ENCODE measurements at regions not wholly inside any gene's neighbourhood (a gene's known extent, or its start where the extent isn't known, plus 50 kb on each side); places are given as distances from the start of the nearest gene placed in this dataset.

DNA sequence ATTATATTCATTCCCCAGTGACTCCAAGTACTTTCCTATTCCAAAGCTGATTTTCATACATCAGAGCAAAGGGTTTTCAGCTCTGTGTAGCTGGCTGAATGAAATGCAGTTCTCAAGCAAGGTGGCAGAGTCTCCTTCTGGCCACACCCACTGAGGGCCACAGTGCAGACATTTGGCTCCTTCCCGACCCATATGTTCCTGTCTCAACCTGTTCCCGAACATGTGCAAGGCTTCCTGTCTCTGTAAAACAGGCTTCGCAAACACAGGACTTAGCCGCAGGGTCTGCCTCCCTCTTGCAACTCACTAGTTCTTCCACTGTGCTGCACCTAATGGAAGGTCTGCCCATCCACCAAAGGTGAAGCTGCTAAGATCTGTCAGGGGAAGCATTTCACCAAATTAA is 249.2 kb downstream of the MID1IP1 start:
- Histone ChIP-seq H3F3A (ENCODE audit: insufficient read depth, low read length, poor library complexity, severe bottlenecking) (no peaks in the 10 kb centered on the region), H3K9me2 (ENCODE audit: insufficient read depth, low read length) (no peaks in the 10 kb centered on the region), H3K4me2 (ENCODE audit: low read length) (no peak overlapping the region), H3K4me3 (ENCODE audit: low read length) (no peak overlapping the region), H3K79me2 (replicated peaks; ENCODE audit: insufficient read depth, low read length) (no peaks in the 10 kb centered on the region), H4K20me1 (ENCODE audit: insufficient read depth) (no peaks in the 10 kb centered on the region), H3K9me3 (ENCODE audit: low read length) (no peaks in the 10 kb centered on the region), H3K36me3 (ENCODE audit: insufficient read depth, low read length) (no peaks in the 10 kb centered on the region), H3K27me3 (ENCODE audit: insufficient read depth, low read depth, low read length) (no peaks in the 10 kb centered on the region), H3K9ac (ENCODE audit: low read length) (no peak overlapping the region), H2AFZ (ENCODE audit: low read depth, low read length) (no peak overlapping the region), H3K27ac (ENCODE audit: low read length) (no peak overlapping the region)
- TF ChIP-seq EP300 (conservative IDR thresholded peaks at IDR 0.05; ENCODE audit: poor library complexity, severe bottlenecking) (no peak), POLR2AphosphoS5 (IDR thresholded peaks at IDR 0.05) (no peak), TAF1 (IDR thresholded peaks at IDR 0.05; ENCODE audit: low read depth) (no peak), RAD21 (conservative IDR thresholded peaks at IDR 0.05) (no peak), MXI1 (conservative IDR thresholded peaks at IDR 0.05; ENCODE audit: poor library complexity, severe bottlenecking) (no peak), SMC3 (conservative IDR thresholded peaks at IDR 0.05; ENCODE audit: poor library complexity) (no peak), EZH2 (IDR thresholded peaks at IDR 0.05; ENCODE audit: borderline replicate concordance, insufficient read depth, low read length, poor library complexity, severe bottlenecking) (no peak)
- TF ChIP-seq, protein P1, sequence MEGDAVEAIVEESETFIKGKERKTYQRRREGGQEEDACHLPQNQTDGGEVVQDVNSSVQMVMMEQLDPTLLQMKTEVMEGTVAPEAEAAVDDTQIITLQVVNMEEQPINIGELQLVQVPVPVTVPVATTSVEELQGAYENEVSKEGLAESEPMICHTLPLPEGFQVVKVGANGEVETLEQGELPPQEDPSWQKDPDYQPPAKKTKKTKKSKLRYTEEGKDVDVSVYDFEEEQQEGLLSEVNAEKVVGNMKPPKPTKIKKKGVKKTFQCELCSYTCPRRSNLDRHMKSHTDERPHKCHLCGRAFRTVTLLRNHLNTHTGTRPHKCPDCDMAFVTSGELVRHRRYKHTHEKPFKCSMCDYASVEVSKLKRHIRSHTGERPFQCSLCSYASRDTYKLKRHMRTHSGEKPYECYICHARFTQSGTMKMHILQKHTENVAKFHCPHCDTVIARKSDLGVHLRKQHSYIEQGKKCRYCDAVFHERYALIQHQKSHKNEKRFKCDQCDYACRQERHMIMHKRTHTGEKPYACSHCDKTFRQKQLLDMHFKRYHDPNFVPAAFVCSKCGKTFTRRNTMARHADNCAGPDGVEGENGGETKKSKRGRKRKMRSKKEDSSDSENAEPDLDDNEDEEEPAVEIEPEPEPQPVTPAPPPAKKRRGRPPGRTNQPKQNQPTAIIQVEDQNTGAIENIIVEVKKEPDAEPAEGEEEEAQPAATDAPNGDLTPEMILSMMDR (IDR thresholded peaks at IDR 0.05; ENCODE audit: poor library complexity, severe bottlenecking), result no peak
- TF ChIP-seq, protein P2, sequence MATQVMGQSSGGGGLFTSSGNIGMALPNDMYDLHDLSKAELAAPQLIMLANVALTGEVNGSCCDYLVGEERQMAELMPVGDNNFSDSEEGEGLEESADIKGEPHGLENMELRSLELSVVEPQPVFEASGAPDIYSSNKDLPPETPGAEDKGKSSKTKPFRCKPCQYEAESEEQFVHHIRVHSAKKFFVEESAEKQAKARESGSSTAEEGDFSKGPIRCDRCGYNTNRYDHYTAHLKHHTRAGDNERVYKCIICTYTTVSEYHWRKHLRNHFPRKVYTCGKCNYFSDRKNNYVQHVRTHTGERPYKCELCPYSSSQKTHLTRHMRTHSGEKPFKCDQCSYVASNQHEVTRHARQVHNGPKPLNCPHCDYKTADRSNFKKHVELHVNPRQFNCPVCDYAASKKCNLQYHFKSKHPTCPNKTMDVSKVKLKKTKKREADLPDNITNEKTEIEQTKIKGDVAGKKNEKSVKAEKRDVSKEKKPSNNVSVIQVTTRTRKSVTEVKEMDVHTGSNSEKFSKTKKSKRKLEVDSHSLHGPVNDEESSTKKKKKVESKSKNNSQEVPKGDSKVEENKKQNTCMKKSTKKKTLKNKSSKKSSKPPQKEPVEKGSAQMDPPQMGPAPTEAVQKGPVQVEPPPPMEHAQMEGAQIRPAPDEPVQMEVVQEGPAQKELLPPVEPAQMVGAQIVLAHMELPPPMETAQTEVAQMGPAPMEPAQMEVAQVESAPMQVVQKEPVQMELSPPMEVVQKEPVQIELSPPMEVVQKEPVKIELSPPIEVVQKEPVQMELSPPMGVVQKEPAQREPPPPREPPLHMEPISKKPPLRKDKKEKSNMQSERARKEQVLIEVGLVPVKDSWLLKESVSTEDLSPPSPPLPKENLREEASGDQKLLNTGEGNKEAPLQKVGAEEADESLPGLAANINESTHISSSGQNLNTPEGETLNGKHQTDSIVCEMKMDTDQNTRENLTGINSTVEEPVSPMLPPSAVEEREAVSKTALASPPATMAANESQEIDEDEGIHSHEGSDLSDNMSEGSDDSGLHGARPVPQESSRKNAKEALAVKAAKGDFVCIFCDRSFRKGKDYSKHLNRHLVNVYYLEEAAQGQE (IDR thresholded peaks at IDR 0.05; ENCODE audit: borderline replicate concordance), result no peak

DNA sequence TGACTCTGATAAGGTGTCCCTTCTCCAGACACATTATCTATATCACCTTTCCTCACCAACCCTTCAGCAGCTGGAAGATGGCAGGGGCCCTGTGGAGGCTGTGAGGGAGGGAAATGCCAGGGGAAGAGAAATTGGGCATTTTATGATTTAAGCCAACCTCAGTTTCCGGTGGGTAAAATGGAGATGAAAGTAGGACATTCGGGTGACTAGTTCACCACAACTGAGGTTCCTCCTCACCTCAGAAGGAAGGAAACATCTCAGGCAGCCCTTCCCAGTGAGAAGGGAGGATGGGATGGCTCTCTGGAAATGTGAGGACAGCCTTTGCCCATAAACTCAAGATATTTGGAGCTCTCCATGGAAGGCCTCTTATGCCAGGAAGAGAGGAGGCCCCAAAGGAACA is 251.5 kb downstream of the MID1IP1 start:
- Histone ChIP-seq H3K9ac (ENCODE audit: low read length) (no peak overlapping the region), H3K36me3 (ENCODE audit: insufficient read depth, low read length) (no peaks in the 10 kb centered on the region), H3F3A (ENCODE audit: insufficient read depth, low read length, poor library complexity, severe bottlenecking) (no peaks in the 10 kb centered on the region), H3K4me3 (ENCODE audit: low read length) (no peak overlapping the region), H3K27ac (ENCODE audit: low read length) (no peak overlapping the region), H3K9me2 (ENCODE audit: insufficient read depth, low read length) (no peaks in the 10 kb centered on the region), H3K9me3 (ENCODE audit: low read length) (no peaks in the 10 kb centered on the region), H4K20me1 (ENCODE audit: insufficient read depth) (no peaks in the 10 kb centered on the region), H2AFZ (ENCODE audit: low read depth, low read length) (no peak overlapping the region), H3K4me2 (ENCODE audit: low read length) (no peak overlapping the region), H3K27me3 (ENCODE audit: insufficient read depth, low read depth, low read length) (no peaks in the 10 kb centered on the region), H3K79me2 (replicated peaks; ENCODE audit: insufficient read depth, low read length) (no peaks in the 10 kb centered on the region)
- TF ChIP-seq, protein P1 (IDR thresholded peaks at IDR 0.05; ENCODE audit: poor library complexity, severe bottlenecking), result no peak
- TF ChIP-seq SMC3 (conservative IDR thresholded peaks at IDR 0.05; ENCODE audit: poor library complexity), result no peak
- no peak for TF ChIP-seq MXI1 (conservative IDR thresholded peaks at IDR 0.05; ENCODE audit: poor library complexity, severe bottlenecking)
- TF ChIP-seq EP300 (conservative IDR thresholded peaks at IDR 0.05; ENCODE audit: poor library complexity, severe bottlenecking), result no peak
